ENCODE measurements at regions not wholly inside any gene's neighbourhood (a gene's known extent, or its start where the extent isn't known, plus 50 kb on each side); places are given as distances from the start of the nearest gene placed in this dataset.

DNA sequence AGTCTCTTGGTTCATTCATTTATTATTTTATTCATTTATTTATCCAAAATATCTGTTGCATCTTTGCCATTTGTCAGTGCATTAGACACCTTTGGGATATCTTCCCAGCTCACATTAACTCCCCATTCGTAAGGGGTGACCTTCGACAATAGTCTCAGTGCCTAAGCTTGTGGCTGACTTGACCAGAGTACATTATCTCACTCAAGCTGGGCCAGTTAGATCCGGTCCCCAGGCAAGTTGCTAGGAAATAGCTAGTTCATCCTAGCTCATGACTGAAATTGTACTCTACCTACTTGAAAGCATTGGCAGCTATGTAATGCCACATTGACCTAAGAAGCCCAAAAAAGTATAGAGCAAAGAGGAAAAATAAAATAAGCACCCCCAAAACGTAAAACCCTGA is 165.3 kb downstream of the FBXO8 start:
- no peak overlapping the region for H3K27ac ChIP-seq
- H3K27me3 ChIP-seq = peaks cover 11% of the 10 kb centered on the region
- intact Hi-C loops (cut with DNase I) = no loop called here
- no peaks in the 10 kb centered on the region for H3K4me1 ChIP-seq (replicated peaks in 1 of 2)
- no peaks in the 10 kb centered on the region for H3K36me3 ChIP-seq (replicated peaks in 1 of 2)
- no peak for DNase-seq
- WGBS, 4 donors = 55 to 70% (median 59%) methylated on average over 4 of the region's 4 CpGs
- H3K9me3 ChIP-seq (replicated peaks in 1 of 3) = no peaks in the 10 kb centered on the region
- no peak for TF ChIP-seq POLR2A (IDR thresholded peaks at IDR 0.05)
- no peak for TF ChIP-seq CTCF (IDR thresholded peaks at IDR 0.05)
- H3K4me3 ChIP-seq = no peak overlapping the region

GRCh38 chr4:174117445-174117844 is 166.0 kb downstream of the FBXO8 start:
- no peak for TF ChIP-seq POLR2A (IDR thresholded peaks at IDR 0.05)
- TF ChIP-seq CTCF (IDR thresholded peaks at IDR 0.05) = no peak
- Histone ChIP-seq H3K4me3 (no peak overlapping the region), H3K4me1 (replicated peaks in 1 of 2) (no peaks in the 10 kb centered on the region), H3K9me3 (replicated peaks in 1 of 3) (no peaks in the 10 kb centered on the region), H3K27ac (no peak overlapping the region), H3K27me3 (peaks cover 11% of the 10 kb centered on the region), H3K36me3 (replicated peaks in 1 of 2) (no peaks in the 10 kb centered on the region)
- WGBS, 4 donors = 73 to 81% (median 80%) methylated on average over 8 of the region's 8 CpGs
- no peak for DNase-seq
- intact Hi-C loops (cut with DNase I) = no loop called here

DNA sequence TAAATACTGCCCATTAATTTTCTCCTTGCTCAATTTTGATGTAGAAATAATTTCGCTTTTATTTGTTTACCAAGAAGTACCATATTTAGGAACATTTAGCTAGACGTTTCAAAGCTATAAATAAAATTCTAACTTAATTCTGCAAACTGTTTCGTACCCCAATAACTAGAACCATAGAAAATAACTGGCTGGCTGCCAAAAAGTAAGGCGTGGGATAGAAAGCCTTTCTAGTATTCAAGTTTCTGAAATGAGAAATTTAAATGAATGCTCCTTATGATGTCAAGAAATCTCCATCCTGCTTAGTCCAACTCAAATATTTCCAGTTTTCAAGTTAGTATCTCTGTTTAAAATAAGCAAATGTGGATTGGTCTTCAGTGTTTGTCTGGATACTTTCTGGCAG is 167.4 kb downstream of the FBXO8 start:
- Histone ChIP-seq H3K36me3 (replicated peaks in 1 of 2) (no peaks in the 10 kb centered on the region), H3K27ac (no peak overlapping the region), H3K4me3 (no peak overlapping the region), H3K4me1 (replicated peaks in 1 of 2) (no peaks in the 10 kb centered on the region), H3K9me3 (replicated peaks in 1 of 3) (no peaks in the 10 kb centered on the region), H3K27me3 (peaks cover 6% of the 10 kb centered on the region)
- TF ChIP-seq CTCF (IDR thresholded peaks at IDR 0.05) (no peak), POLR2A (IDR thresholded peaks at IDR 0.05) (no peak)
- intact Hi-C loops (cut with DNase I) = no loop called here
- 59 to 62% (median 60%) methylated on average over 4 of the region's 4 CpGs for WGBS, 4 donors
- DNase-seq = no peak

- TF ChIP-seq POLR2A (IDR thresholded peaks at IDR 0.05) (no peak), CTCF (IDR thresholded peaks at IDR 0.05) (no peak)
- no peaks in the 10 kb centered on the region for H3K4me1 ChIP-seq (replicated peaks in 1 of 2)
- intact Hi-C loops (cut with DNase I) = no loop called here
- H3K9me3 ChIP-seq (replicated peaks in 1 of 3) = no peaks in the 10 kb centered on the region
- DNase-seq = no peak
- no peak overlapping the region for H3K4me3 ChIP-seq
- H3K27me3 ChIP-seq = no peaks in the 10 kb centered on the region
- no peaks in the 10 kb centered on the region for H3K36me3 ChIP-seq (replicated peaks in 1 of 2)
- 64 to 67% (median 65%) methylated on average over 2 of the region's 2 CpGs for whole genome bisulfite sequencing, 4 donors
- H3K27ac ChIP-seq = no peak overlapping the region
Measured at GRCh38 chr4:174111422-174111821, 172.0 kb downstream of the FBXO8 start.
